Adipocyte (in vitro differentiated cells): ENCODE measurements at regions not wholly inside any gene's neighbourhood (a gene's known extent, or its start where the extent isn't known, plus 50 kb on each side); places are given as distances from the start of the nearest gene placed in this dataset.
A peak's percentile ranks its signal among the peaks of the same experiment; 100 is the strongest.
"Not testable (repeated sequence)": the region's sequence is repeated elsewhere in the genome, so short reads cannot be mapped to it uniquely, and the experiment has no call there.

Experiments
- DNase-seq: peaks from one replicate; pipeline ENCODE4 v3.0.0-alpha.2; 2015; ENCODE audit warnings: low read depth
- H3K27me3 ChIP-seq: replicated peaks from 2 replicates; pipeline ENCODE4 v1.7.0; 2013; ENCODE audit warnings: mild to moderate bottlenecking, low read length, moderate library complexity; ENCODE audit not compliant: control insufficient read depth, insufficient read depth
- H3K36me3 ChIP-seq: 2 replicates; pipeline ENCODE4 v1.7.0; 2013; ENCODE audit warnings: low read length, mild to moderate bottlenecking, moderate library complexity; ENCODE audit not compliant: control insufficient read depth, insufficient read depth, severe bottlenecking
- H3K4me1 ChIP-seq: 2 replicates; pipeline ENCODE4 v1.7.0; 2013; ENCODE audit warnings: mild to moderate bottlenecking, low read length, moderate library complexity; ENCODE audit not compliant: control insufficient read depth, insufficient read depth
- H3K4me3 ChIP-seq: 2 replicates; pipeline ENCODE4 v1.7.0; 2013; ENCODE audit warnings: mild to moderate bottlenecking, low read length, moderate library complexity
- H3K9ac ChIP-seq: 2 replicates; pipeline ENCODE4 v1.7.0; 2013; ENCODE audit warnings: mild to moderate bottlenecking, low read length, moderate library complexity
- H3K9me3 ChIP-seq: 2 replicates; pipeline ENCODE4 v1.7.0; 2013; ENCODE audit warnings: mild to moderate bottlenecking, low read length, moderate library complexity; ENCODE audit not compliant: control insufficient read depth

GRCh38 chr2:144625626-144626025 is 105.7 kb upstream of the ZEB2 start:
- Histone ChIP-seq H3K4me1 (peaks cover 9% of the 10 kb centered on the region), H3K9ac (no peak overlapping the region)
- DNase-seq, result no peak

GRCh38 chr2:144625226-144625625 is 105.3 kb upstream of the ZEB2 start:
- H3K9me3 ChIP-seq, result no peaks in the 10 kb centered on the region
- H3K9ac ChIP-seq, result no peak overlapping the region
- H3K36me3 ChIP-seq, result no peaks in the 10 kb centered on the region
- H3K4me1 ChIP-seq, result peaks cover 6% of the 10 kb centered on the region
- no peaks in the 10 kb centered on the region for H3K27me3 ChIP-seq
- no peak for DNase-seq
- H3K4me3 ChIP-seq, result no peak overlapping the region

More at GRCh38 chr2:144625626-144626025, 105.7 kb upstream of the ZEB2 start:
- Histone ChIP-seq H3K36me3 (no peaks in the 10 kb centered on the region), H3K27me3 (no peaks in the 10 kb centered on the region), H3K9me3 (no peaks in the 10 kb centered on the region), H3K4me3 (no peak overlapping the region)

GRCh38 chr2:144624451-144624850 is 104.5 kb upstream of the ZEB2 start:
- no peaks in the 10 kb centered on the region for H3K4me1 ChIP-seq
- H3K27me3 ChIP-seq, result no peaks in the 10 kb centered on the region
- H3K36me3 ChIP-seq, result no peaks in the 10 kb centered on the region
- no peaks in the 10 kb centered on the region for H3K9me3 ChIP-seq
- no peak overlapping the region for H3K4me3 ChIP-seq
- H3K9ac ChIP-seq, result no peak overlapping the region
- DNase-seq, result no peak

GRCh38 chr2:144622373-144622772 is 102.5 kb upstream of the ZEB2 start:
- not testable (repeated sequence) for DNase-seq, H3K36me3 ChIP-seq, H3K9ac ChIP-seq, H3K9me3 ChIP-seq, H3K4me1 ChIP-seq, H3K27me3 ChIP-seq, H3K4me3 ChIP-seq

GRCh38 chr2:144621266-144621665 is 101.3 kb upstream of the ZEB2 start:
- no peaks in the 10 kb centered on the region for H3K27me3 ChIP-seq
- no peak overlapping the region for H3K4me3 ChIP-seq
- H3K4me1 ChIP-seq, result no peaks in the 10 kb centered on the region
- H3K36me3 ChIP-seq, result no peaks in the 10 kb centered on the region
- no peaks in the 10 kb centered on the region for H3K9me3 ChIP-seq
- no peak overlapping the region for H3K9ac ChIP-seq
- no peak for DNase-seq

- Histone ChIP-seq H3K4me3 (no peak overlapping the region), H3K9ac (no peak overlapping the region), H3K27me3 (no peaks in the 10 kb centered on the region), H3K36me3 (no peaks in the 10 kb centered on the region), H3K9me3 (no peaks in the 10 kb centered on the region), H3K4me1 (no peaks in the 10 kb centered on the region)
- DNase-seq, result no peak
Observed at GRCh38 chr2:144619760-144620159, 99.8 kb upstream of the ZEB2 start.

- not testable (repeated sequence) for H3K36me3 ChIP-seq, H3K27me3 ChIP-seq, H3K4me3 ChIP-seq, H3K4me1 ChIP-seq, H3K9ac ChIP-seq, DNase-seq, H3K9me3 ChIP-seq
Observed at GRCh38 chr2:144617171-144617570, 97.3 kb upstream of the ZEB2 start.

GRCh38 chr2:144615866-144616565 is 96.1 kb upstream of the ZEB2 start:
- Histone ChIP-seq H3K36me3 (no peaks in the 10 kb centered on the region), H3K9me3 (no peaks in the 10 kb centered on the region), H3K27me3 (no peaks in the 10 kb centered on the region), H3K9ac (no peak overlapping the region), H3K4me1 (no peaks in the 10 kb centered on the region), H3K4me3 (no peak overlapping the region)
- peak; percentile 1 for DNase-seq

- no peaks in the 10 kb centered on the region for H3K36me3 ChIP-seq
- H3K9me3 ChIP-seq, result no peaks in the 10 kb centered on the region
- H3K9ac ChIP-seq, result no peak overlapping the region
- DNase-seq, result peak; percentile 68
- peaks cover 9% of the 10 kb centered on the region for H3K4me1 ChIP-seq
- H3K27me3 ChIP-seq, result no peaks in the 10 kb centered on the region
- H3K4me3 ChIP-seq, result no peak overlapping the region
Observed at GRCh38 chr2:144607891-144608521, 88.1 kb upstream of the ZEB2 start.

- Histone ChIP-seq H3K9me3 (no peaks in the 10 kb centered on the region), H3K27me3 (no peaks in the 10 kb centered on the region), H3K4me3 (no peak overlapping the region), H3K4me1 (peaks cover 9% of the 10 kb centered on the region), H3K36me3 (no peaks in the 10 kb centered on the region), H3K9ac (no peak overlapping the region)
- DNase-seq, result no peak
Observed at GRCh38 chr2:144607099-144607498, 87.2 kb upstream of the ZEB2 start.

- no peaks in the 10 kb centered on the region for H3K27me3 ChIP-seq
- H3K4me3 ChIP-seq, result no peak overlapping the region
- peak; percentile 14 for DNase-seq
- no peak overlapping the region for H3K9ac ChIP-seq
- no peaks in the 10 kb centered on the region for H3K36me3 ChIP-seq
- H3K4me1 ChIP-seq, result peaks cover 9% of the 10 kb centered on the region
- no peaks in the 10 kb centered on the region for H3K9me3 ChIP-seq
Observed at GRCh38 chr2:144606466-144607095, 86.7 kb upstream of the ZEB2 start.
